Thoracic aorta (tissue), 2 donors: ENCODE measurements at regions not wholly inside any gene's neighbourhood (a gene's known extent, or its start where the extent isn't known, plus 50 kb on each side); places are given as distances from the start of the nearest gene placed in this dataset.

Experiments used
- ATAC-seq: fragments of 150-250 bp; one replicate; pipeline ENCODE4 v1.8.0; 2017; ENCODE audit warnings: low read depth; ENCODE audit not compliant: insufficient number of reproducible peaks, low FRiP score
- DNase-seq: peaks from one replicate; pipeline ENCODE4 v3.0.0-alpha.2; 2020; ENCODE audit warnings: low spot score
- H3K27ac ChIP-seq, 2 donors: fragments of 200-600 bp; sonication (generic); 1 replicate in 1 of 2; 2 replicates in 1 of 2; pipeline ENCODE4 v1.5.1; 2016; ENCODE audit warnings: mild to moderate bottlenecking in 2 of 2, moderate library complexity in 2 of 2
- H3K27me3 ChIP-seq: fragments of 200-600 bp; sonication (generic); replicated peaks from 2 replicates; pipeline ENCODE4 v1.6.0; 2016; ENCODE audit warnings: mild to moderate bottlenecking; ENCODE audit not compliant: insufficient read depth
- H3K36me3 ChIP-seq: fragments of 200-600 bp; sonication (generic); one replicate; pipeline ENCODE4 v1.5.1; 2016
- H3K4me1 ChIP-seq, 2 donors: fragments of 200-600 bp; sonication (generic); 1 replicate in 1 of 2; 2 replicates in 1 of 2; pipeline versions ENCODE4 v1.5.1 to v1.6.0; 2016; ENCODE audit warnings: low read depth in 2 of 2, mild to moderate bottlenecking in 1 of 2; ENCODE audit not compliant: control insufficient read depth in 1 of 2
- H3K4me3 ChIP-seq: fragments of 200-600 bp; sonication (generic); 2 replicates; pipeline ENCODE4 v1.5.1; 2016; ENCODE audit warnings: mild to moderate bottlenecking
- H3K9me3 ChIP-seq: fragments of 200-600 bp; sonication (generic); 2 replicates; pipeline ENCODE4 v1.5.1; 2016
- CTCF ChIP-seq: fragments of 200-600 bp; sonication (generic); IDR thresholded peaks from one replicate; pipeline ENCODE4 v1.5.1; 2019; ENCODE audit warnings: antibody characterized with exemption

- H3K27ac ChIP-seq: no peak overlapping the region
Measured at GRCh38 chr3:43155464-43156121, 49.7 kb upstream of the POMGNT2 start.

More at GRCh38 chr3:43155464-43156121, 49.7 kb upstream of the POMGNT2 start:
- Histone ChIP-seq H3K9me3 (no peaks in the 10 kb centered on the region), H3K4me3 (no peak overlapping the region), H3K27me3 (no peaks in the 10 kb centered on the region), H3K4me1 (peaks cover 0 to 5% of the 10 kb centered on the region in 2 donors), H3K36me3 (no peaks in the 10 kb centered on the region)
- DNase-seq (peak; percentile 16), ATAC-seq (peak; percentile 70)
- peak; percentile 63 for TF ChIP-seq CTCF
